HG03565 (cell line): ENCODE measurements at regions not wholly inside any gene's neighbourhood (a gene's known extent, or its start where the extent isn't known, plus 50 kb on each side); places are given as distances from the start of the nearest gene placed in this dataset.
A peak's percentile ranks its signal among the peaks of the same experiment; 100 is the strongest.
"Not testable (repeated sequence)": the region's sequence is repeated elsewhere in the genome, so short reads cannot be mapped to it uniquely, and the experiment has no call there.

Experiments used
- ATAC-seq: cut with Tn5 transposase; IDR thresholded peaks from one replicate; pipeline ENCODE4 v1.9.1; 2021; ENCODE audit warnings: mild to moderate bottlenecking, moderate library complexity; ENCODE audit not compliant: unreplicated experiment

DNA sequence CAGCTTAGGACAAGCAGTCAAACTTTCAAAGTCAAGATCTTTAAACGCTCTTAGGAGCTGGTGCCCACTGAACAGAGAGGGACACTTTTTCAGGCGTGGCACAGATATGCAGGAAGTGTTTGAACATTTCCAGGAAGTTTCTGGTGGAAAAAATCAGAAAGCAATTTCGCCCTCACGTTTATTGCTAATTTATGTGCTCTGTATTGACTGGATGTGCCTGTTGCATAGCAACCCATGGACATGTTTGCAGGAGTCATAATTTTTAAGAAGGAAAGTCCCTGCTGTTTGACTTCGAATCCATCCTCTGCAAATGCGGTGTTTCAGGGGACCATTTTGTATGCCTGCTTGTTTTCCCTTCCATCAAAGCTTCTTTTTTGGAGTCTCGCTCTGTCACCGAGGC lies 239.9 kb upstream of the IRF2BP2 start:
- ATAC-seq: no peak

DNA sequence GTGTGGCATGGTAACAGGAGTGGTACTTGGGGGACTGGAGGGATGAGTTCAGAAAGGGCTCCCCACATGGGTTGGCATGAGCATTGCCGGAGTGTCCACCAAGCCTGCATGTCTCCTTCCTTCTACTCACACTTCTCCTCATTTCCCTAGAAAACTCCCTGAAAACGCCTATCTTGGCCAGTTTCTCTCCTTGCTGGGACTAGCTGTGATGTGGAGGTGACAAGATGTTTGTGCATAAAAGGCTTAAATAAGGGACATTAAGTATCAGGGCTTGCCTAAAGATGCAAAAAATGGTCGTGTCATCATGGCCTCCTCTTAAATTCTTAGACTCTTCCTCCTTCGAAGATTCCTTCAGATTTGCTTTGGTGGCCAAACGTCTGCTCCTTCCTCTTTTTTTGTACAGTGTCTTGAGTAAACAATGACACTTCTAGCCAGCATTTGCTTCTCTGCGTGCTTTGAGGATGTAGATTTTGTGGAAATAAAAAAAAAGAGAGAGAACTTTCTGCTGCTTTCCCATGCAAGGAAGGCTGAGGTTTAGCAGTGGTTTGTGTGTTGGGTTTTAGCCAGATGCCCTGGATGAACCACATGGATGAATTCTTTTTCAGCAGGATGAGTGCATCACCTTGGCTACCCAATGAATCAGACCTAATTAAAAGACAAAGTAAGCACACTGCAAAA lies 239.1 kb upstream of the IRF2BP2 start:
- ATAC-seq: no peak

DNA sequence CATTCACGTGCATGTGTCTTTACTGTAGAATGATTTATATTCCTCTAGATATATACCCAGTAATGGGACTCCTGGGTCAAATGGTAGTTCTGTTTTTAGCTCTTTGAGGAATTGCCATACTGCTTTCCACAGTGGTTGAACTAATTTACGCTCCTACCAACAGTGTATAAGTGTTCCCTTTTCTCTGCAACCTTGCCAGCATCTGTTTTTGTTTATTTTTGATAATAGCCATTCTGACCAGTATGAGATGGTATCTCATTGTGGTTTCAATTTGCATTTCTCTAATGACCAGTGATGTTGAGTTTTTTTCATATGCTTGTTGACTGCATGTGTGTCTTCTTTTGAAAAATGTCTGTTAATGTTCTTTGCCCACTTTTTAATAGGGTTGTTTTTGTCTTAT lies 236.8 kb upstream of the IRF2BP2 start:
- not testable (repeated sequence) for ATAC-seq

DNA sequence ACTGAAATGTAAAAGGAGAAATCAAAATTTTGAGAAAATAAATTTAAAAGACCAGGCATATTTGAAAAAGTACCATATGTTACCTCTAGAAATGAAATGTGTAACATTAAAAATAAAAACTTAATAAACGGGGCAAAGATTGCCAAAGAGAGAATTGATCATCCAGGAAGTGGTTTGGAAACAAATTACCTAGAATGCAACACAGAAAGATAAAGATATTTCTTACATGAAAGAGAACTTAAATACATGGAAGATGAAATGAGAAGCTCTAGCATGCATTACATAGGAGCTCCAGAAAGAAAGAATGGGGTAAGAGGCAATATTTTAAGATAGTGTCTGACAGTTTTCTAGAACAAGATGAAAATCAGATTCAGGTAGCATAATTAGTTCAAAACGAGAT lies 235.9 kb upstream of the IRF2BP2 start:
- ATAC-seq: no peak

DNA sequence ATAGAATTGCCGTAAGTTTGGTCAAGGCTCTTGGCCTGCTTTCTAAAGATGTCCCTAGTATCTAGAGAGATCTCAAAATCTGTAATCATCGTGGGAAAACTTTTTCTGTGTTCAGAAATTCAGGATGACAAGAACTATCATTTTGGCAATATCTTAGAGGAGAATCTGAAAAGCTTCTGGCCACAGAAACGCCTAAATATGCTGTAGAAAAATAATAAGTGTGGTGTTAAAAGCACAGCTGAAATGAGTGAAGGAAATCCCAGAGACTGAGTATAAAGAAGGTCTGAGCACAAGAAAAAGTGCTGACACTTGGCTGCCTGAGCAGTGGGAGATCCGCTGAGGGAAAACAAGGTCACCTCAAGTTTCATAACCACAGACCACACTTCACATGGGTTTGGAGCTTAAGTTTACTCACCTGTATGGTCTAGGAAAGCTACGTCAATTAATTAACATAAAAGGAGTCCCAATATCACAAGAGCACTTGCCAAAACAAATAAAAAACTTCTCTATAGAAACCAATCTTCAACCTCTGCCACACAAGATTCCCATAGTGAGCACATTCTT lies 235.2 kb upstream of the IRF2BP2 start:
- no peak for ATAC-seq

DNA sequence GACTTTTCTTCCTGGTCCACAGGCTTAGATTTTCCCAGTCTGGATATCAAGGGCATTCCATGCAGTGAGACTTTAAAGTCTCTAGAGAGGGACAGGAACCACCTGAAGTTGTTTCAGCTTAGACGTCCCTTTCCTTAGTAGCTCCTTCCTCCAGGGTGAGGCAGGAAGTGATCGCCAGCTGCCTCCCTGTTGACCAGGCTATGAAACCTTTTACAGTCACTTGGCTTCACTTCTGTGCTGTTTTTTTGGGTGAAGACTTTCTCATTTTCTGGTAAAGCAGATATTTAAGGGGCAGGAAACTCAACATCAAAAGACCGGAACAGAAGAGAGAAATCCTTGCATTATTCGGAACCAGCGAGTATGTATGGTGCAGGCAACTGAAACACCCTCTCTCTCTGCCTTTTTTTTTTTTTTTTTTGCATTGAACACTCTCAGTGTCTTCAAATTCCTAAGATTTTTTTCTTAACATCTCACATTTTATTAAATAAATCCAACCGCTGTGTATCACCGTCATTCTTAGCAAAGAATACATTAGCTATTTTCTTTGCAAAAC lies 234.6 kb upstream of the IRF2BP2 start:
- ATAC-seq: no peak

DNA sequence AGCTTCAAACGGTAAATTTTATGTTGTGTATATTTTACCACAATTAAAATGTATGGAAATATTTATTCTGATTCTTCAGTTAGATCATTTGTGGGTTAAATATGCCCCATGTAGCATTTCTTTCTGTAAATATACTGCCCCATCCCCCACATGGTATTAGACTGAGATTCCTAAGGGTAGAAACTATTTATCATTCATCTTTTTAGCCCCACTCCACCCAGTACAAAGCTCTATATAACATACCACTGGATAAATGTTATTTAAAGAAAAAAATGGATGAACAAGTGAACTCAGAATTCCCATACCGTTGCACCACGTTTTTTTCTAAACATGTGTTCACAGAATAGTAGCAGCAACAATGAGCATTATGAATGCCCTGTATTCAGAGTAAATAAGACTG lies 234.0 kb upstream of the IRF2BP2 start:
- no peak for ATAC-seq

DNA sequence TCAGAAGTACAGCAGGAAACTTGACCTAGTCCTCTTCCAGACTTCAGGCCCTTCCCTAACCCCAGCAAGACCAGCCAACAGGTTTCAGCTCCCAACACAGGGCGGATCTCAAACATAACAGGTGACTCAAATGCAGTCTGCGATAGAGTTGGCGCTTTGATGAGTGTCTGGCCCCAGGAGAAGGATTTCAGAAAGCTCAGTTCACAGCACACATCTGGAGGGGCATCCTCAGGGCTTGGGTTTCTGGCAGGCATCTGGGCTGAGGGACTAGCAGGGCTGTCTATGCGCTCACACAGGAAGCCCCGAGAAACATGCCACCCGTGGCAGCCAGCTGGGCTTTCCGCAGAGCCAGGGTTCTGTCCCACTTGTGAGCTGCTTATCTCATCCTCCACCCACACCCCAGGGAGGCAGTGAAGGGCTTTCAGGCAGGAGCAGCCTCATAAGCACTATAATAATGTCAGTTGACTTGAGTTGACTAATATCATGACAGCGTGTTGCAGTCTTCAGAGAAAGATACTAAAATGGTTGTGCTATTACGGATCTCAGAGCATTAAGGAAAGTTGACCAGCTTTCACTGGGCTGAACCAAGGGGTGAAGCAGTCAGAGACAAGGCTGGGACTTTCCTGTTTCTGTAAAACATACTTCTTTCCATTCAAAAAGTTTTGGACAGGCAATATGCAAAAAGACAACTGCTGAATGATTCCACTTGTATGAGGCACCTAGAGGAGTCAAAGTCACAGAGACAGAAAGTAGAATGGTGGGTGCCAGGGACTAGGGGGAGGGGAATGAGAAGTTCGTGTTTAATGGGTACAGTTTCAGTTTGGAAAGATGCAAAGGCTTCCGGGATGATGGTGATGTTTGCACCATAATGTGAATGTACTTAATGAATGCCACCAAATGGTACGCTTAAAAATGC lies 233.0 kb upstream of the IRF2BP2 start:
- ATAC-seq: peak; percentile 56

DNA sequence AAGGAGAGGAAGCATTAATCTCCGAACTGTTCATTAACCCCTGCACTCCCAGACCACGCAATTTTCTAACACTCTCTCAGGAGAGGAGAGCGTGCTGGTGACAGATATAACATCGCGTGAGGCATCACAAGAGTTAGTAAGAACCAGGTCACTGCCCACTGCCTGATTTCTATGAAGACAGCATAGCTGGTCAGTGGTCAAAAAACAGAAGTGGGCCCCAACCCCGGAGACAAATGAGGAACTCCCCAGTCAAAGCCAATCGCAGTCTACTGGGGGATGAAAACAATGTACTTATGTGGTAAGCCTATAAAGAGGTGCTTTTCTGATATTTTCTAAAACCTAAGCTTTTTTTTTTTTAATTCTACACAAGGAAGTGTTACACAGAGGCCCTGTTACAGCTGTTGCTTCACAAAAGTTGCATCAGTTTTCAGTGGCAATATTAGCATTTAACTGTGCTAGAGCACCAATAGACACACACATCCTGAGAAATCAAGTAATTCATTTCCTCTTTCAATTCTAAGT lies 231.8 kb upstream of the IRF2BP2 start:
- ATAC-seq: no peak

DNA sequence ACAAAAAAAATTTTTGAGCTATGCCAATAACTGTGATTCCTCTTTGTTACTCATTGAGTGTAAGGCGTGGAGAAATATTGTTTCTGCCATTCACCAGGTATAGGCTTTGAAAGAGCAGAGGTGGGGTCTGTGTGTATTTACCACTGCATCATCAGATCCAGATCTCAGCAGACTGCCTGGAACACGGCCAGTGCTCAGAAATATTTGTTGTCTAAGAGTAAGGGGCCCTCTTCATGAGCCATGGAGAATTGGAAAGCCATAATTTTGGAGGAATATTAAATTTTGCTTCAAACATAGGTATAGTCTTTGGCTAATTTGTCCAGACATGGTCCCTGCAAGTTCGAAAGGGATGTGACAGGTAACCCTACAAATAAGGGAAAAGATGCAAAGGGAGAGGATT lies 231.3 kb upstream of the IRF2BP2 start:
- ATAC-seq: no peak

DNA sequence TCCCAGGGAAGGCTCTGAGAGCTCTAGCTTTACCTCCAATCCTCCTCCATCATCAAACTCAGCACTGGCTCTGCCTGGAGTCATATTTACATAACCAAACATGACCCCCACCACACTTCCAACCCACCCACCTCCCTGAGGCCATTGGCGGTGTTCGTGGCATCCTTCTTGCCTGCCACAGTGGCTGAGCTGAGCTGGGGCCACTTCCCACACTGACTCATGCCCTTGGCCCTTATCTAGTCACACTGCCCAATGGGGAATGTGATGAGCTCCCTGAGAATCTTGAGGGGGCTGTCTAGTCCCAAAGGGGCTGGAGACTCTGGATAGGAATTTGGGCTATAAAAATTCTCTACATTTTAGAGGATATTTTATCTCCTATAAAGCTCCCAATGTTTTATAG lies 230.9 kb upstream of the IRF2BP2 start:
- ATAC-seq: no peak

DNA sequence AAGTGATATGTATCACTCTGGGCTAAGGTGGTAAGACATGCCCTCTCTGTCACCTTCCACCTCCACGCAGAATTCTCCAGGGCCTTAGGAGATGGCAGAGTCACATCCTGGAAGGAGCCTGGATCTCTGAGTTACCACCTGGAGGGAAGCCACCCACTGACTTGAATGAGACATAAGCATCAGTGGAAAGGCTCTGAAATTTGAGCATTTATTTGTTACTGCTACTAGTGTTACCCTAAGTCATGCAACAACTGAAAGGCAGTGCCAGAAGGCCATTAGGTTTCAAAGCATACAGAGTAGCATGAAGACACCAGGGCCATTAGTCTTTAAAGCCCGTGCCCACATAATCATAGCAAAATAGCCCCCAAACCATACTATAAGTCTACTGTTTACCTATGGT lies 230.3 kb upstream of the IRF2BP2 start:
- ATAC-seq: no peak

DNA sequence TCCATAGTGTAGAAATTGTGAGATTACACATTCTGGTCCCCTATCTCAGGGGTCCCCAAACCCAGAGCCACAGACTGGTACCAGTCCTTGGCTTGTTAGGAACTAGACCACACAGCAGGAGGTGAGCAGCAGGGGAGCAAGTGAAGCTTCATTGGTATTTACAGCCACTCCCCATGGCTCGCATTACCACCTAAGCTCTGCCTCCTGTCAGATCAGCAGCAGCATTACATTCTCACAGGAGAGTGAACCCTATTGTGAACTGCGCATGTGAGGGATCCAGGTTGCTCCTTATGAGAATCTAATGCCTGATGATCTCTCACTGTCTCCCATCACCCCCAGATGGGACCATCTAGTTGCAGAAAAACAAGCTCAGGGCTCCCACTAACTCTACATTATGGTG lies 229.7 kb upstream of the IRF2BP2 start:
- no peak for ATAC-seq

DNA sequence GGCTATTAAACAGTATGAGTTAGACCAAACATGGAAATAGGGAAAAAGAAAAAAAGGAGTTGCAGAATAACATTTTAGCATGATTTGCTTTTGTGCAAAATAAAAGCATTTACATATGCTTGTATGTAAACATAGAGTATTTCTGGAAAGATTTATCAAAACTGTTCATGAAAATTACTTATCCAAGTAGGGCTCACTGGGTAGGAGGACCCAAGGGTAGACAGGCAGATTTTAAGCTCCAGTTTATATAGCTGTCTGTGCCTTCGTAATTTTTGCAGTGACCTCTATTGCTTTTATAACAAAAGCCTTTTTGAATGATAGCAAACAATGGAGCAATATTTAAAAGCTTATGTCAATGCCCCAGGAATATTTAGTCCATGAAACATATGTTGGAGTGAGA lies 228.8 kb upstream of the IRF2BP2 start:
- ATAC-seq: no peak

DNA sequence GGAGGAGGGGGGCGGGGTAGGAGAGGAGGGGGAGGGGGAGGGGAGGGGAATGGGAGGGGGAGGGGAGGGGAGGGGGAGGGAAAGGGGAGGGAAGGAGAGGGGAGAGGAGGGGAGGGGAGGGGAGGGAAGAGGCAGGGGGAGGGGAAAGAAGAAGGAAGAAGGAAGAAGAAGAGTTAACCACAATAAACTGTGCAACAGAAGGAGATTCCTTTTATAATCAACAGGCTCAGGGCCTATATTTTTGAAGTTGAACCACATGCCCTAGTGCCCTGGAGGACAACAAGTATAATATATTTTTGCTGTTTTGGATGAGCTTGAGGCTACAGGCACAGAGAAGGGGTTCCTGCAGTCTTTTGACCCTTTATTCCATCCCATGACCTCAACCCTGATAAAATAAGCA lies 228.2 kb upstream of the IRF2BP2 start:
- ATAC-seq: no peak

DNA sequence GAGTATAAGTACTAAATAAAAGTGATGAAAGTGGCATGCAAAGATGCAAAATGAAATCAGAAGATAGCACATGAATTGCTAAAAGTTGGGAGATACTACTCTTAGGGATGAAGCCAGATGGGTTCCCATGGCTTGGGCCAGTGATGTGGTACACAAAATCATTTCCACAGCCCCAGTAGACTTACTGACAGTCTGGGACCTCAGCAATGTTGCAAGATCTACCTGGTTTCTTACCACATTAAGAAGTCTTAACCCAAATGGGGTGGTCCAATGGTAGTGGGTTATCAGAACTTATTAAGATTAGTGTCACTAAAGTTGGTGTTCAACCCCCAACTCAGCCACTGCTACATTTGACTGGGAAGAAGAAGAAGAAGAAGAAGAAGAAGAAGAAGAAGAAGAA lies 227.7 kb upstream of the IRF2BP2 start:
- ATAC-seq: no peak

DNA sequence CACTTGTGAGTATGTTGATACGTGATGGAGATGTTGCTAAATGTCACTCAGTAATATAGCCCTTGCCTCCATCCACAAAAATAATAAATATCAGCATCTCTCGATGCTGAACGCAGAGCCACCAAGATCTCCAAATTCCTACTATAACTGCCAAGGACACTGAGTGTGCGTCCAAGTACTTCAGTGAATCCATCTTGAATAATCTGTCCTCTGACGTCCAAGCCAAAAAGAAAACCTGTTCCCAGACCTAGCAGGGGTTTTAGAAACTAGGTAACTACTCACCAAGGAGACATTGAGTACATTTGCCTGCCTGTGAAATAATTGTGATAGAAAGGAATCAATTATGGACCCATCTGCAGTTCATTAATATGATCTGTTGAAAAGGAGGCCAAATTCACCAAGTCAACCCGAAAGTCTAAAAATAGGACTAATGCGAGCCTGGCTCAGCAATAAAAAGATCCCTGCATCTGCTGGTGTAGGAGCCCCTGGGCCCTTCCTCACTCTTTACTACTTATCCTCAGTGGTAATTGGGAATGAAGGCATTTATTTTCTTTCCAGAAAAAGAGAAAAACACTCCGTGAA lies 226.9 kb upstream of the IRF2BP2 start:
- no peak for ATAC-seq

DNA sequence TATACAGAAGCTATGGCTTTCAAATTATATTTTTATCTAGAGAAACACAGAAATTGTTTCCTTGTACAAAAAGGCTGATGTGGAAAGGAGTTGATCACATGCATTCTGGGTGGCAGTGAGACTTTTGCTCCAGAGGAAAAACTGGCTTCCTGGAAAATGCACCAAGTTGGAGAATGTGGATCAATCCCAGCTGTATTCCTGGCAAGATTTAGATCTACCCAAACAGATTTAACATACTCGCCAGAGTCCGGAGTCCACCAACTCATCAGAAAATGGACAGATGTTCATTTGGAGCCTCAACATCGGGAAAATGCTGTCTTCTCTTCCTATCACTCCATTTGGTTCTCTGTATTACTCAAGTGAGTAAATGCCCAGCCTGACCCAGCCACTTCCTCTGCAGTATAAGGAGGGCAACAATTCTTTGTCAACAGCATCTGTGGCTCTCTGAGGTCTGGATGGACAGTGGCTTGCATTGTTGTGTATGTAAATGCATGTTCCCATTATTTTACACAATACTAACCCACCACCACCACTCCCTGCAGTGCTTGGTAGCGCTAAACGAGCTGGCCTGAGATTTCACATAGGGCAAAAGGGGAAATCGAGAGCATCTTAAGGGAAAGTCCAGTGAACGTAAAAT lies 226.2 kb upstream of the IRF2BP2 start:
- ATAC-seq: no peak

DNA sequence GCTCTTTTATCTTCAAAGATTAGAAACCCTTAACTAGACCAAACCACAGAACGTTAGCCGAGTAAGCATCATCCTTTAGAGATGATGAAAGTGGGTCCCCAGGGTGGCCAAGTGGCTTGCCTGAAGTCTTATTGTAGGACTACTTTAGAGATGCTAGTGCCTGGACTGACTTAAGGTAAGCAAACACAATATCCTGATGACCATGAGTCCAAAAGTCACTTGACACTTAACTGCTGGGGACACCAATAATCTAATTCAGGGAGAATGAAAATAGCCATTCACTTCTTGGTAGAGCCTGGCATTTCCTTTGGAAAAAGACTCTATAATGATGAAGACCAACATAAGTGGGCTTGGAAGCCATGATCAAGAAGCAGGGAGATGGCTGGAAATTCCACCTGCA lies 225.3 kb upstream of the IRF2BP2 start:
- ATAC-seq: no peak

DNA sequence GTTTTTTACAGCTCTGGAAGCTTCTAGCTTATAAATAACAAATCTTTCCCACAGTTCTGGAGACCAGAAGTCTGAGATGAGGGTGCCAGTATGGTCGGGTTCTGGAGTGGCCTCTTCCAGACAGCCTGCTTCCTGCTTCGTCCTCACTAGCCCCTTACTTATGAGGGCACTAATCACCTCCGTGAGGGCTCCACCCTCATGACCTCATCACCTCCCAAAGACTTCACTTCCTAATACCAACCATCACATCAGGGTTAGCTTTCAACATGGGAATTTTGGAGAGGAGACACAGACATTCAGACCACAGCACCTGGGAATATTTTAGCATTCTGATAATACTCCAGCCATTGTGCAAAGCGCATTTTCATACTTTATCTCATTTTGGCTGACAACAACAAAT lies 223.7 kb upstream of the IRF2BP2 start:
- no peak for ATAC-seq

DNA sequence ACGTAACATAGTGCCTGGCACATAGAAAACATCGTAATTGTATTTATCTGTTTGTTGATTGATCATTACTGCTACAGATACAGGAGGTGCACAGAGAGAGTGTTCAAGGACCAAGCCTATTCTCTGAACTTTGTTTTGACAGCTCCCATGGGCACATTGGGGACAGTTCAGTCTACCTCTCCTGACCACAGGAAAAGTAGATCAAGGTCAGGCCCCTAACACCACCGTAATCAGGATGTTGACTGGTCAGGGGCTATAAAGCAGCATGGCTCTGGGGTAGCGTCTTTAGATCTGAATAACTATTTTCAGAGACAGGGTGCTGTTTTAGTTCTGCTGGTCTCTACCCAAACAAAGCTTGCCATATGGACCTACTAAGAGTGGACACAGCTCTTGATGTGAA lies 223.1 kb upstream of the IRF2BP2 start:
- ATAC-seq: no peak
